Uterus (tissue), 3 donors: ENCODE measurements at regions not wholly inside any gene's neighbourhood (a gene's known extent, or its start where the extent isn't known, plus 50 kb on each side); places are given as distances from the start of the nearest gene placed in this dataset.

ENCODE experiments used
- DNase-seq, 2 donors: peaks; one replicate each; pipeline ENCODE4 v3.0.0-alpha.2; 2019 to 2020
- H3K27ac ChIP-seq, 2 donors: fragments of 200-600 bp; sonication (generic); 1 replicate in 1 of 2; 2 replicates in 1 of 2; pipeline ENCODE4 v1.5.1; 2016 to 2018
- H3K27me3 ChIP-seq, 2 donors: fragments of 200-600 bp; sonication (generic); one replicate each; pipeline ENCODE4 v1.5.1; 2018 to 2019; ENCODE audit warnings: control low read depth in 1 of 2
- H3K36me3 ChIP-seq, 2 donors: fragments of 200-600 bp; sonication (generic); one replicate each; pipeline ENCODE4 v1.5.1; 2019; ENCODE audit warnings: control low read depth in 1 of 2
- H3K4me1 ChIP-seq, 2 donors: fragments of 200-600 bp; sonication (generic); one replicate each; pipeline ENCODE4 v1.5.1; 2018 to 2019; ENCODE audit warnings: control low read depth in 1 of 2
- H3K4me3 ChIP-seq, 2 donors: fragments of 200-600 bp; sonication (generic); 1 replicate in 1 of 2; 2 replicates in 1 of 2; pipeline ENCODE4 v1.5.1; 2018 to 2019; ENCODE audit warnings: mild to moderate bottlenecking in 1 of 2
- H3K9me3 ChIP-seq, 2 donors: fragments of 200-600 bp; sonication (generic); one replicate each; pipeline ENCODE4 v1.5.1; 2019; ENCODE audit warnings: control low read depth in 1 of 2
- CTCF ChIP-seq, 4 experiments: fragments of 200-600 bp in 2 of 4; fragments of 450-650 bp in 2 of 4; sonication (generic) in 2 of 4; IDR thresholded peaks; one replicate each; pipeline ENCODE4 v1.5.1; 2016 to 2019; ENCODE audit warnings: antibody characterized with exemption in 4 of 4, mild to moderate bottlenecking in 2 of 4, moderate library complexity in 1 of 4
- POLR2A ChIP-seq, 2 donors: fragments of 450-650 bp; IDR thresholded peaks; one replicate each; pipeline ENCODE4 v1.6.1; 2016; ENCODE audit warnings: antibody characterized with exemption in 2 of 2, mild to moderate bottlenecking in 1 of 2, moderate library complexity in 1 of 2
- intact Hi-C: fragments of 100-400 bp; cut with DNase I; formaldehyde crosslinking; loops from one replicate; pipeline ENCODE4 v1.15.1; 2023; ENCODE audit warnings: low total_unique reads
- donor health status: DM: yes; HTN: yes; CAD: no.

- H3K36me3 ChIP-seq, result no peaks in the 10 kb centered on the region
- H3K27ac ChIP-seq, result no peak overlapping the region
- intact Hi-C loops, result no loop called here
- no peak overlapping the region for H3K4me3 ChIP-seq
- no peaks in the 10 kb centered on the region for H3K9me3 ChIP-seq
- H3K4me1 ChIP-seq, result no peaks in the 10 kb centered on the region
- H3K27me3 ChIP-seq, result no peaks in the 10 kb centered on the region
- no peak for TF ChIP-seq POLR2A (IDR thresholded peaks at IDR 0.05)
- TF ChIP-seq CTCF (IDR thresholded peaks at IDR 0.05), result no peak
- no peak for DNase-seq
These were observed 306.5 kb downstream of the AJAP1 start for GRCh38 chr1:4960782-4961475.

GRCh38 chr1:4960336-4960735 is 305.9 kb downstream of the AJAP1 start:
- no peaks in the 10 kb centered on the region for H3K36me3 ChIP-seq
- no peaks in the 10 kb centered on the region for H3K4me1 ChIP-seq
- no peaks in the 10 kb centered on the region for H3K27me3 ChIP-seq
- intact Hi-C loops, result no loop called here
- no peak overlapping the region for H3K4me3 ChIP-seq
- no peaks in the 10 kb centered on the region for H3K9me3 ChIP-seq
- DNase-seq, result no peak
- TF ChIP-seq CTCF (IDR thresholded peaks at IDR 0.05) (no peak), POLR2A (IDR thresholded peaks at IDR 0.05) (no peak)
- H3K27ac ChIP-seq, result no peak overlapping the region

- no peak overlapping the region for H3K27ac ChIP-seq
- intact Hi-C loops, result no loop called here
- DNase-seq, result no peak
These were observed 304.8 kb downstream of the AJAP1 start for GRCh38 chr1:4959216-4959615.

GRCh38 chr1:4957027-4957426 is 302.6 kb downstream of the AJAP1 start:
- intact Hi-C loops, result no loop called here
- Histone ChIP-seq H3K36me3 (no peaks in the 10 kb centered on the region), H3K27me3 (no peaks in the 10 kb centered on the region), H3K4me3 (no peak overlapping the region), H3K9me3 (no peaks in the 10 kb centered on the region), H3K4me1 (no peaks in the 10 kb centered on the region), H3K27ac (no peak overlapping the region)
- DNase-seq, result no peak
- no peak for TF ChIP-seq POLR2A (IDR thresholded peaks at IDR 0.05)
- no peak for TF ChIP-seq CTCF (IDR thresholded peaks at IDR 0.05)

More at GRCh38 chr1:4959216-4959615, 304.8 kb downstream of the AJAP1 start:
- Histone ChIP-seq H3K4me1 (no peaks in the 10 kb centered on the region), H3K27me3 (no peaks in the 10 kb centered on the region), H3K4me3 (no peak overlapping the region), H3K36me3 (no peaks in the 10 kb centered on the region), H3K9me3 (no peaks in the 10 kb centered on the region)
- TF ChIP-seq CTCF (IDR thresholded peaks at IDR 0.05) (no peak), POLR2A (IDR thresholded peaks at IDR 0.05) (no peak)

- no peaks in the 10 kb centered on the region for H3K27me3 ChIP-seq
- H3K27ac ChIP-seq, result no peak overlapping the region
- H3K36me3 ChIP-seq, result no peaks in the 10 kb centered on the region
- TF ChIP-seq POLR2A (IDR thresholded peaks at IDR 0.05), result no peak
- TF ChIP-seq CTCF (IDR thresholded peaks at IDR 0.05), result no peak
- intact Hi-C loops, result no loop called here
- no peak overlapping the region for H3K4me3 ChIP-seq
- H3K9me3 ChIP-seq, result no peaks in the 10 kb centered on the region
- no peak for DNase-seq
- no peaks in the 10 kb centered on the region for H3K4me1 ChIP-seq
These were observed 300.0 kb downstream of the AJAP1 start for GRCh38 chr1:4954392-4954791.
